ENCODE measurements at regions not wholly inside any gene's neighbourhood (a gene's known extent, or its start where the extent isn't known, plus 50 kb on each side); places are given as distances from the start of the nearest gene placed in this dataset.

DNA sequence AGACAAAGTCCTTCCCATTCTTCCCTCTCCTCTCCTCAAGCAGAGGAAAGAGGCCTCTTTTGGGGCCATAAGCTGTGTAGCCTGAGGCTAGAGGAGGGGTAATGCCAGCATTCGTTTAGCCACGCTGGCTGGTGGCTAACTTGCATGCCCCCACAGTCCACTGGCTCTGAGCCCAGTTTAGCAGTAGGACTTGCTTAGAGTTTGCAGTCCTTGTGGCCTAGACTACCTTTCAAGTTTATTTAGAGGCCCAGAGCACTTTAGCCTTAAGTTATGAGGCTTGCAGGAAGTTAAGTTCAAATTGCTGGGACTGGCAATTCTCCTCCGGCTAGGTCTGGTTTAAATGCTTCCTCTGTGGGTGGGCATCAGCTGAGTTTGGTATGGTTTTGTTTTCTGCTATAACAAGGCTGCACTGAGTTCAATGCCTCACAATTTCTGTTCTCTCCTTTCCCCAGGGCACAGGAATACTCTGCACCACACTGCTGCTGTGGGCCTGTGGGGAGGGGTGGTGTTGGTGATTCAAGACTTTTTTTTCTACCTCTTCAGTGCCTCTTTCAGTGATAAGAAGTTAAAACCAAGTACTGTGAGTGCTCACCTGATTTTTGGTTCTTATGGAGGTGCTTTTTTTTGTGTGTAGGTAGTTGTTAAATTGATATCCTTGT lies 281.0 kb upstream of the C11orf87 start:
- TF ChIP-seq KLF13 (tag; IDR thresholded peaks at IDR 0.05; ENCODE audit: borderline replicate concordance, low read depth) (no peak), POLR2A (conservative IDR thresholded peaks at IDR 0.05) (no peak), PHF8 (IDR thresholded peaks at IDR 0.05; ENCODE audit: borderline replicate concordance, low read length) (no peak), BRF1 (IDR thresholded peaks at IDR 0.05; ENCODE audit: borderline replicate concordance, extremely low read depth, insufficient read length) (no peak), CBX3 (IDR thresholded peaks at IDR 0.05; ENCODE audit: borderline replicate concordance in 1 of 2, low read length in 2 of 2) (no peak), HLTF (IDR thresholded peaks at IDR 0.05) (no peak), GABPB2 (CRISPR knock-in tag; conservative IDR thresholded peaks at IDR 0.05) (no peak), TBP (optimal IDR thresholded peaks at IDR 0.05; ENCODE audit: low read depth, low read length) (no peak), ZNF121 (CRISPR knock-in tag; conservative IDR thresholded peaks at IDR 0.05) (no peak), CC2D1A (IDR thresholded peaks at IDR 0.05) (no peak), EP300 (IDR thresholded peaks at IDR 0.05; ENCODE audit: low read length) (no peak)
- TF ChIP-seq, protein P1, sequence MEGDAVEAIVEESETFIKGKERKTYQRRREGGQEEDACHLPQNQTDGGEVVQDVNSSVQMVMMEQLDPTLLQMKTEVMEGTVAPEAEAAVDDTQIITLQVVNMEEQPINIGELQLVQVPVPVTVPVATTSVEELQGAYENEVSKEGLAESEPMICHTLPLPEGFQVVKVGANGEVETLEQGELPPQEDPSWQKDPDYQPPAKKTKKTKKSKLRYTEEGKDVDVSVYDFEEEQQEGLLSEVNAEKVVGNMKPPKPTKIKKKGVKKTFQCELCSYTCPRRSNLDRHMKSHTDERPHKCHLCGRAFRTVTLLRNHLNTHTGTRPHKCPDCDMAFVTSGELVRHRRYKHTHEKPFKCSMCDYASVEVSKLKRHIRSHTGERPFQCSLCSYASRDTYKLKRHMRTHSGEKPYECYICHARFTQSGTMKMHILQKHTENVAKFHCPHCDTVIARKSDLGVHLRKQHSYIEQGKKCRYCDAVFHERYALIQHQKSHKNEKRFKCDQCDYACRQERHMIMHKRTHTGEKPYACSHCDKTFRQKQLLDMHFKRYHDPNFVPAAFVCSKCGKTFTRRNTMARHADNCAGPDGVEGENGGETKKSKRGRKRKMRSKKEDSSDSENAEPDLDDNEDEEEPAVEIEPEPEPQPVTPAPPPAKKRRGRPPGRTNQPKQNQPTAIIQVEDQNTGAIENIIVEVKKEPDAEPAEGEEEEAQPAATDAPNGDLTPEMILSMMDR (IDR thresholded peaks at IDR 0.05 in 2 of 3, conservative IDR thresholded peaks at IDR 0.05 in 1 of 3; ENCODE audit: insufficient read depth in 2 of 3, low read depth in 1 of 3, low read length in 3 of 3): no peak
- TF ChIP-seq, protein P2, sequence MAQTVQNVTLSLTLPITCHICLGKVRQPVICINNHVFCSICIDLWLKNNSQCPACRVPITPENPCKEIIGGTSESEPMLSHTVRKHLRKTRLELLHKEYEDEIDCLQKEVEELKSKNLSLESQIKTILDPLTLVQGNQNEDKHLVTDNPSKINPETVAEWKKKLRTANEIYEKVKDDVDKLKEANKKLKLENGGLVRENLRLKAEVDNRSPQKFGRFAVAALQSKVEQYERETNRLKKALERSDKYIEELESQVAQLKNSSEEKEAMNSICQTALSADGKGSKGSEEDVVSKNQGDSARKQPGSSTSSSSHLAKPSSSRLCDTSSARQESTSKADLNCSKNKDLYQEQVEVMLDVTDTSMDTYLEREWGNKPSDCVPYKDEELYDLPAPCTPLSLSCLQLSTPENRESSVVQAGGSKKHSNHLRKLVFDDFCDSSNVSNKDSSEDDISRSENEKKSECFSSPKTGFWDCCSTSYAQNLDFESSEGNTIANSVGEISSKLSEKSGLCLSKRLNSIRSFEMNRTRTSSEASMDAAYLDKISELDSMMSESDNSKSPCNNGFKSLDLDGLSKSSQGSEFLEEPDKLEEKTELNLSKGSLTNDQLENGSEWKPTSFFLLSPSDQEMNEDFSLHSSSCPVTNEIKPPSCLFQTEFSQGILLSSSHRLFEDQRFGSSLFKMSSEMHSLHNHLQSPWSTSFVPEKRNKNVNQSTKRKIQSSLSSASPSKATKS (CRISPR knock-in tag; IDR thresholded peaks at IDR 0.05): no peak
- TF ChIP-seq, protein P3, sequence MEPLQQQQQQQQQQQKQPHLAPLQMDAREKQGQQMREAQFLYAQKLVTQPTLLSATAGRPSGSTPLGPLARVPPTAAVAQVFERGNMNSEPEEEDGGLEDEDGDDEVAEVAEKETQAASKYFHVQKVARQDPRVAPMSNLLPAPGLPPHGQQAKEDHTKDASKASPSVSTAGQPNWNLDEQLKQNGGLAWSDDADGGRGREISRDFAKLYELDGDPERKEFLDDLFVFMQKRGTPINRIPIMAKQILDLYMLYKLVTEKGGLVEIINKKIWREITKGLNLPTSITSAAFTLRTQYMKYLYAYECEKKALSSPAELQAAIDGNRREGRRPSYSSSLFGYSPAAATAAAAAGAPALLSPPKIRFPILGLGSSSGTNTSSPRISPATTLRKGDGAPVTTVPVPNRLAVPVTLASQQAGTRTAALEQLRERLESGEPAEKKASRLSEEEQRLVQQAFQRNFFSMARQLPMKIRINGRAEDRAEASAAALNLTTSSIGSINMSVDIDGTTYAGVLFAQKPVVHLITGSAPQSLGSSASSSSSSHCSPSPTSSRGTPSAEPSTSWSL (CRISPR knock-in tag; IDR thresholded peaks at IDR 0.05; ENCODE audit: borderline replicate concordance): no peak
